ENCODE measurements at regions not wholly inside any gene's neighbourhood (a gene's known extent, or its start where the extent isn't known, plus 50 kb on each side); places are given as distances from the start of the nearest gene placed in this dataset.

DNA sequence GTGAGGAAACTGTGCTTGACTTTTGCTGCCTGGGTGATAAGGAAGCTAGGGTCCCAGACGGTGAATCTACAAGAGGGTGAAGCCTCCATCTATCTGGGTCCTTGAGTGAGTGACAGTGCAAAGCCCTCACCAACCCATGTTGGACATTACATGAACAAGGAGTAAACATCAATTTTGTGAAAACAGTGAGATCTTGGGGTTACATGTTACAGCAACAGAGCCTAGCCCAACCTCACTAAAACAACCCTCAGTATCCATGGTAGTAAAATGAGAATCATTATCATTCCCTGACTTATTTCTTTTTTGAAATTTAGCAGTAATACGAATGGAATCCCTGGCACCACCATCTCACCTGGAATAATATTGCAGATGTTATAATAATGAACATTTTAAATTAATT, 103.4 kb downstream of the TSN start:
- no peaks in the 10 kb centered on the region for H3K9me3 ChIP-seq
- TF ChIP-seq, protein P1, sequence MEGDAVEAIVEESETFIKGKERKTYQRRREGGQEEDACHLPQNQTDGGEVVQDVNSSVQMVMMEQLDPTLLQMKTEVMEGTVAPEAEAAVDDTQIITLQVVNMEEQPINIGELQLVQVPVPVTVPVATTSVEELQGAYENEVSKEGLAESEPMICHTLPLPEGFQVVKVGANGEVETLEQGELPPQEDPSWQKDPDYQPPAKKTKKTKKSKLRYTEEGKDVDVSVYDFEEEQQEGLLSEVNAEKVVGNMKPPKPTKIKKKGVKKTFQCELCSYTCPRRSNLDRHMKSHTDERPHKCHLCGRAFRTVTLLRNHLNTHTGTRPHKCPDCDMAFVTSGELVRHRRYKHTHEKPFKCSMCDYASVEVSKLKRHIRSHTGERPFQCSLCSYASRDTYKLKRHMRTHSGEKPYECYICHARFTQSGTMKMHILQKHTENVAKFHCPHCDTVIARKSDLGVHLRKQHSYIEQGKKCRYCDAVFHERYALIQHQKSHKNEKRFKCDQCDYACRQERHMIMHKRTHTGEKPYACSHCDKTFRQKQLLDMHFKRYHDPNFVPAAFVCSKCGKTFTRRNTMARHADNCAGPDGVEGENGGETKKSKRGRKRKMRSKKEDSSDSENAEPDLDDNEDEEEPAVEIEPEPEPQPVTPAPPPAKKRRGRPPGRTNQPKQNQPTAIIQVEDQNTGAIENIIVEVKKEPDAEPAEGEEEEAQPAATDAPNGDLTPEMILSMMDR (IDR thresholded peaks at IDR 0.05): no peak
- intact Hi-C loops (cut with DNase I): no loop called here
- H3K27ac ChIP-seq: no peak overlapping the region
- no peaks in the 10 kb centered on the region for H3K27me3 ChIP-seq
- H3K4me3 ChIP-seq: no peak overlapping the region
- WGBS, 2 donors: 63 to 73% methylated on average over 2 of the region's 2 CpGs
- ATAC-seq: no peak
- FAIRE-seq: no peak
- no peak for DNase-seq
- peaks cover 0 to 2% (median 0%) of the 10 kb centered on the region in 3 donors for H3K4me1 ChIP-seq
- H3K36me3 ChIP-seq: no peaks in the 10 kb centered on the region

DNA sequence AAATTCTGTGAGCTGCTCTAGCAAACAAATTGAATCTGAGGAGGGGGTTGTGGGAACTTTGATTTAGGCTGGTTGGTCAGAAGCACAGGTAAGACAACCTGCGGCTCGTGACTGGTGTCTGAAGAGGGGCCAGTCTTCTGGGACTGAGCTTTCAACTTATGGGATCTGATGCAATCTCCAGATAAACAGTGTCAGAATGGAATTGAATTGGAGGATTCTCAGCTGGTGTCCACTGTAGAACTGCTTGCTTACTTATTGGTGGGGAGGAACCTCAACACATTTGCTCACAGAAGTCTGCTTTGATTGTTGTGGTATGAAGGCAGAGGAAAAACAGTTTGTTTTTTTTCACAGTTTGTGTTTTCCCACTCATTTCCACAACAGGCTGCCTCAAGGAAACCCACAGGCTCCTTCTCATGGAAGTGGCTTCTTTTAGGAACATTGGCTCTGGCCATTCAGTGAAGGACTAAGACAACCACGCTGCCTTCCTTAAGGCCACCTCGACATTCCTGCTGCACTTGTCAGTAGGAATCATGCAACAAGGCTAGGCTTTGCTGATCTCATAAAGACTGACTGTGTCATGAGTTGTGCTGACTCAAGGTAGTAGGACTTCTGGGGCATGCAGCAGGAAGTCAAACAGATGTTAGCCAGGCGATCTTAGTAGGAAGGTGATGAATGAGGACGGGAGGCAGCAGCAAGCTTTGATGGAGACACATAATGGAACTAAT, 104.7 kb downstream of the TSN start:
- Histone ChIP-seq H3K9me3 (no peaks in the 10 kb centered on the region), H3K27ac (no peak overlapping the region), H3K4me3 (no peak overlapping the region), H3K4me1 (peaks cover 0 to 2% (median 0%) of the 10 kb centered on the region in 3 donors), H3K27me3 (no peaks in the 10 kb centered on the region), H3K36me3 (no peaks in the 10 kb centered on the region)
- FAIRE-seq (no peak), ATAC-seq (no peak), DNase-seq (no peak)
- WGBS, 2 donors: 65 to 74% methylated on average over 6 of the region's 6 CpGs
- intact Hi-C loops (cut with DNase I): no loop called here
- TF ChIP-seq, protein P1 (IDR thresholded peaks at IDR 0.05): no peak

DNA sequence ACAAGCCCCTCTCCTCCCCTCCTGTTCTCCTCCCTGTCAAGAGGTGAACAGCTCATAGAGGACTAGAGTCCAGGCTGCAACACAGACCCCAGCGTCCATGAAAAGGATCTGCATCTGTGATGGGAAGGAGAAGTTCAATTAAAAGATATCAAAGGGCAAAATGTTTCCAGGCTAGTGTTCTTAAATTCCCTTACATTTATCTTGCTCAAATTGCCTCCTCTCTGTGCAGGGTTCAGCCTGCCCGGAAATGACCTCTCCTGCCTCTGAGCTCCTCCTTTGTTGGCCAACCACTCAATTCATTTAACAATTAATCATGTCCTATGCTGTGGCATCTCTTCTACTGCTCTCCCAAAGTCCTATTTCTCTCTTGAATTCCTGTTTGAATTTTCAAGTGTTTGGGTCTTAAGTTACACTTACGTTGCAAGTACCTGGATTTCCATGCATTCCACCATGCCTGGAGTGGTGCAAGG, 105.3 kb downstream of the TSN start:
- Histone ChIP-seq H3K4me1 (peaks cover 0 to 2% (median 0%) of the 10 kb centered on the region in 3 donors), H3K4me3 (no peak overlapping the region), H3K9me3 (no peaks in the 10 kb centered on the region), H3K27ac (no peak overlapping the region), H3K36me3 (no peaks in the 10 kb centered on the region), H3K27me3 (no peaks in the 10 kb centered on the region)
- FAIRE-seq (no peak), DNase-seq (no peak), ATAC-seq (no peak)
- intact Hi-C loops (cut with DNase I): no loop called here
- TF ChIP-seq, protein P1 (IDR thresholded peaks at IDR 0.05): no peak
- whole genome bisulfite sequencing, 2 donors: 61 to 73% methylated on average over 3 of the region's 3 CpGs

DNA sequence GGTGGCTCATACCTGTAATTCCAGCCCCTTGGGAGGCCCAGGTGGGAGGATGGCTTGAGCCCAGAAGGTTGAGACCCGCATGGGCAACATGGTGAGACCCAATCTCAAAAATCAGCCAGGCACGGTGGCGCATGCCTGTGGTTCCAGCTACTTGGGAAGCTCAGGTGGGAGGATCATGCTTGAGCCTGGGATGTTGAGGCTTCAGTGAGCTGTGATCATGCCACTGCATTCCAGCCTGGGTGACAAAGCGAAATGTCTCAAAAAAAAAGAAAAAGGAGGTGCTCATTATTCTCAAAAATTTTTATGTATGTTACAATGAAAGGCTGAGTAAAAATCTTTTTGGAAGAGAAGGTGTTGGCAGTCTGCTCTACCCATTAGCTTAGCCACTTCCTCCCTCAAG, 106.8 kb downstream of the TSN start:
- 73 to 84% methylated on average over 4 of the region's 4 CpGs for WGBS, 2 donors
- Histone ChIP-seq H3K36me3 (no peaks in the 10 kb centered on the region), H3K4me3 (no peak overlapping the region), H3K27me3 (no peaks in the 10 kb centered on the region), H3K4me1 (peaks cover 0 to 1% (median 0%) of the 10 kb centered on the region in 3 donors), H3K9me3 (no peaks in the 10 kb centered on the region), H3K27ac (no peak overlapping the region)
- DNase-seq (no peak), FAIRE-seq (no peak), ATAC-seq (no peak)
- TF ChIP-seq, protein P1 (IDR thresholded peaks at IDR 0.05): no peak
- intact Hi-C loops (cut with DNase I): no loop called here

DNA sequence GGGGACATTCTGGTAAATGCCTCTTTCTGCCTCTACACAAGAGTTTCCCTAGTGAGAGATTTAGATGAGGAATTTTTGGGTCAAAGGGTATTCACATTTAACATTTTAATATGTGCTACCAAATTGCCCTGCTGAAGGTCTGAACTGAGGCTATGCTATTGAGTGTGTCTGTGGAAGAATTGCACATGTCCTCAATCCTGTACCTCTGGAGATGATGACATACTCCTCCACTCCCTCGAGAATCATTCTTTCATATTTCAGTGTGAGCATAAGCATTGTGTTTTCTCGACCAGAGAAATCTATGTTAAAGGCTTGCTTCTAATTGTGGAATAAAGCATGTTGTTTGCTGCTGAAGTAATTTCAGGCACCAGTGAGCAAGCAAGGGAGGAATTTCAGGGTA, 110.5 kb downstream of the TSN start:
- intact Hi-C loops (cut with DNase I): no loop called here

More for the DNA sequence above, 110.5 kb downstream of the TSN start:
- Histone ChIP-seq H3K9me3 (no peaks in the 10 kb centered on the region), H3K27ac (no peak overlapping the region), H3K27me3 (no peaks in the 10 kb centered on the region), H3K4me1 (no peaks in the 10 kb centered on the region), H3K4me3 (no peak overlapping the region), H3K36me3 (no peaks in the 10 kb centered on the region)
- ATAC-seq (no peak), DNase-seq (no peak), FAIRE-seq (no peak)
- WGBS, 2 donors: 26 to 35% methylated on average over 1 of the region's 2 CpGs
- TF ChIP-seq, protein P1 (IDR thresholded peaks at IDR 0.05): no peak
